ENCODE measurements at regions not wholly inside any gene's neighbourhood (a gene's known extent, or its start where the extent isn't known, plus 50 kb on each side); places are given as distances from the start of the nearest gene placed in this dataset.

- no peak for TF ChIP-seq EZH2 (IDR thresholded peaks at IDR 0.05; ENCODE audit: low read length, missing control alignments)
- TF ChIP-seq CTCF (conservative IDR thresholded peaks at IDR 0.05 in 1 of 2, IDR thresholded peaks at IDR 0.05 in 1 of 2; ENCODE audit: low read depth in 1 of 2, low read length in 2 of 2) = no peak
- no peaks in the 10 kb centered on the region for H3K36me3 ChIP-seq (ENCODE audit: control insufficient read depth, insufficient read depth, low read length)
- H3K4me2 ChIP-seq (ENCODE audit: extremely low read depth, insufficient read depth, low read length) = no peak overlapping the region
- H3K27me3 ChIP-seq (ENCODE audit: control insufficient read depth, insufficient read depth, low read length) = no peaks in the 10 kb centered on the region
- no peak for DNase-seq (ENCODE audit: low read depth in 2 of 2)
- no peaks in the 10 kb centered on the region for H3K9me3 ChIP-seq (ENCODE audit: control insufficient read depth, insufficient read depth, low read depth, low read length)
- no peaks in the 10 kb centered on the region for H3K79me2 ChIP-seq (ENCODE audit: control insufficient read depth, insufficient read depth, low read length)
- H4K20me1 ChIP-seq (ENCODE audit: control insufficient read depth, extremely low read depth, insufficient read depth, low read length) = no peaks in the 10 kb centered on the region
- no peak overlapping the region for H2AFZ ChIP-seq (ENCODE audit: low read length)
- no peak overlapping the region for H3K9ac ChIP-seq (ENCODE audit: insufficient read depth, low read length)
- no peak overlapping the region for H3K27ac ChIP-seq (ENCODE audit: insufficient read depth, low read length)
- peaks cover 2% of the 10 kb centered on the region for H3K4me1 ChIP-seq (ENCODE audit: control insufficient read depth, extremely low read depth, insufficient read depth, low read length)
- no peak overlapping the region for H3K4me3 ChIP-seq (replicated peaks in 1 of 4; ENCODE audit: control extremely low read depth in 1 of 4, insufficient read depth in 1 of 4, low read depth in 3 of 4, low read length in 4 of 4)
Measured at GRCh38 chr10:33510206-33510605, 175.7 kb upstream of the NRP1 start.

GRCh38 chr10:33509231-33509831, 174.9 kb upstream of the NRP1 start:
- Histone ChIP-seq H3K27ac (ENCODE audit: insufficient read depth, low read length) (peak overlapping the region; percentile 28), H3K79me2 (ENCODE audit: control insufficient read depth, insufficient read depth, low read length) (no peaks in the 10 kb centered on the region), H3K4me1 (ENCODE audit: control insufficient read depth, extremely low read depth, insufficient read depth, low read length) (peaks cover 2% of the 10 kb centered on the region), H3K27me3 (ENCODE audit: control insufficient read depth, insufficient read depth, low read length) (no peaks in the 10 kb centered on the region), H4K20me1 (ENCODE audit: control insufficient read depth, extremely low read depth, insufficient read depth, low read length) (no peaks in the 10 kb centered on the region), H2AFZ (ENCODE audit: low read length) (no peak overlapping the region), H3K4me3 (replicated peaks in 1 of 4; ENCODE audit: control extremely low read depth in 1 of 4, insufficient read depth in 1 of 4, low read depth in 3 of 4, low read length in 4 of 4) (no peak overlapping the region), H3K4me2 (ENCODE audit: extremely low read depth, insufficient read depth, low read length) (peak overlapping the region; percentile 42), H3K36me3 (ENCODE audit: control insufficient read depth, insufficient read depth, low read length) (no peaks in the 10 kb centered on the region), H3K9ac (ENCODE audit: insufficient read depth, low read length) (no peak overlapping the region), H3K9me3 (ENCODE audit: control insufficient read depth, insufficient read depth, low read depth, low read length) (no peaks in the 10 kb centered on the region)
- peak; percentile 80 to 96 for DNase-seq (ENCODE audit: low read depth in 2 of 2)
- no peak for TF ChIP-seq EZH2 (IDR thresholded peaks at IDR 0.05; ENCODE audit: low read length, missing control alignments)
- TF ChIP-seq CTCF (conservative IDR thresholded peaks at IDR 0.05 in 1 of 2, IDR thresholded peaks at IDR 0.05 in 1 of 2; ENCODE audit: low read depth in 1 of 2, low read length in 2 of 2) = no peak

- Histone ChIP-seq H3K9ac (ENCODE audit: insufficient read depth, low read length) (no peak overlapping the region), H3K79me2 (ENCODE audit: control insufficient read depth, insufficient read depth, low read length) (no peaks in the 10 kb centered on the region), H3K4me2 (ENCODE audit: extremely low read depth, insufficient read depth, low read length) (no peak overlapping the region), H3K4me3 (replicated peaks in 1 of 4; ENCODE audit: control extremely low read depth in 1 of 4, insufficient read depth in 1 of 4, low read depth in 3 of 4, low read length in 4 of 4) (no peak overlapping the region), H3K36me3 (ENCODE audit: control insufficient read depth, insufficient read depth, low read length) (no peaks in the 10 kb centered on the region), H4K20me1 (ENCODE audit: control insufficient read depth, extremely low read depth, insufficient read depth, low read length) (no peaks in the 10 kb centered on the region), H3K9me3 (ENCODE audit: control insufficient read depth, insufficient read depth, low read depth, low read length) (no peaks in the 10 kb centered on the region), H3K27ac (ENCODE audit: insufficient read depth, low read length) (no peak overlapping the region), H3K27me3 (ENCODE audit: control insufficient read depth, insufficient read depth, low read length) (no peaks in the 10 kb centered on the region), H2AFZ (ENCODE audit: low read length) (no peak overlapping the region), H3K4me1 (ENCODE audit: control insufficient read depth, extremely low read depth, insufficient read depth, low read length) (peaks cover 2% of the 10 kb centered on the region)
- TF ChIP-seq CTCF (conservative IDR thresholded peaks at IDR 0.05 in 1 of 2, IDR thresholded peaks at IDR 0.05 in 1 of 2; ENCODE audit: low read depth in 1 of 2, low read length in 2 of 2) (no peak), EZH2 (IDR thresholded peaks at IDR 0.05; ENCODE audit: low read length, missing control alignments) (no peak)
- peak in 1 of 2 donors; percentile 47 for DNase-seq (ENCODE audit: low read depth in 2 of 2)
Measured at GRCh38 chr10:33507662-33508425, 173.4 kb upstream of the NRP1 start.
